NCI-H2196 treated with DMSO at 0.1 percent for 48 hours (cell line): ENCODE measurements at regions not wholly inside any gene's neighbourhood (a gene's known extent, or its start where the extent isn't known, plus 50 kb on each side); places are given as distances from the start of the nearest gene placed in this dataset.

Experiments used
- DNase-seq: peaks from one replicate; lab custom pipeline; 2025; ENCODE audit not compliant: unreplicated experiment; lab: John Stamatoyannopoulos, UW

GRCh38 chr12:97267594-97268202 is 194.9 kb upstream of the RMST start:
- no peak for DNase-seq

- no peak for DNase-seq
Observed at GRCh38 chr12:97272471-97272870, 190.1 kb upstream of the RMST start.

- no peak for DNase-seq
Observed at GRCh38 chr12:97274386-97274785, 188.2 kb upstream of the RMST start.

- DNase-seq, result no peak
Observed at GRCh38 chr12:97275256-97275655, 187.3 kb upstream of the RMST start.

- DNase-seq, result no peak
Observed at GRCh38 chr12:97275728-97276590, 186.6 kb upstream of the RMST start.

GRCh38 chr12:97276661-97277429 is 185.8 kb upstream of the RMST start:
- DNase-seq, result no peak

- no peak for DNase-seq
Observed at GRCh38 chr12:97283297-97283696, 179.3 kb upstream of the RMST start.

- no peak for DNase-seq
Observed at GRCh38 chr12:97288531-97288930, 174.1 kb upstream of the RMST start.

- no peak for DNase-seq
Observed at GRCh38 chr12:97292588-97292987, 170.0 kb upstream of the RMST start.

GRCh38 chr12:97293541-97293940 is 169.1 kb upstream of the RMST start:
- no peak for DNase-seq

GRCh38 chr12:97299847-97300246 is 162.8 kb upstream of the RMST start:
- no peak for DNase-seq

- no peak for DNase-seq
Observed at GRCh38 chr12:97300431-97300830, 162.2 kb upstream of the RMST start.

GRCh38 chr12:97300891-97301290 is 161.7 kb upstream of the RMST start:
- no peak for DNase-seq

GRCh38 chr12:97301576-97301975 is 161.0 kb upstream of the RMST start:
- DNase-seq, result no peak

GRCh38 chr12:97305651-97306050 is 157.0 kb upstream of the RMST start:
- no peak for DNase-seq

- no peak for DNase-seq
Observed at GRCh38 chr12:97306147-97306546, 156.5 kb upstream of the RMST start.

GRCh38 chr12:97308576-97309198 is 153.9 kb upstream of the RMST start:
- DNase-seq, result no peak

- DNase-seq, result no peak
Observed at GRCh38 chr12:97309921-97310320, 152.7 kb upstream of the RMST start.

- no peak for DNase-seq
Observed at GRCh38 chr12:97312570-97313135, 150.0 kb upstream of the RMST start.

GRCh38 chr12:97313471-97314190 is 149.0 kb upstream of the RMST start:
- no peak for DNase-seq
